Smooth muscle cell (in vitro differentiated cells): ENCODE measurements at regions not wholly inside any gene's neighbourhood (a gene's known extent, or its start where the extent isn't known, plus 50 kb on each side); places are given as distances from the start of the nearest gene placed in this dataset.

Source experiments
- DNase-seq: peaks from one replicate; lab custom pipeline; 2025; ENCODE audit not compliant: unreplicated experiment; lab: John Stamatoyannopoulos, UW
- H2AFZ ChIP-seq: fragments of 200-600 bp; sonication (generic); 2 replicates; pipeline ENCODE4 v1.6.0; 2016; ENCODE audit warnings: antibody characterized with exemption, low read depth, mild to moderate bottlenecking
- H3F3A ChIP-seq: fragments of 200-600 bp; sonication (generic); 2 replicates; pipeline ENCODE4 v1.6.0; 2017; ENCODE audit warnings: antibody characterized with exemption, low read depth
- H3K27ac ChIP-seq: fragments of 200-600 bp; sonication (generic); 2 replicates; pipeline ENCODE4 v1.5.1; 2016; ENCODE audit warnings: low read depth, mild to moderate bottlenecking
- H3K27me3 ChIP-seq: fragments of 200-600 bp; sonication (generic); 2 replicates; pipeline ENCODE4 v1.6.1; 2016; ENCODE audit warnings: low read depth, mild to moderate bottlenecking
- H3K36me3 ChIP-seq: fragments of 200-600 bp; sonication (generic); 2 replicates; pipeline ENCODE4 v1.5.1; 2016; ENCODE audit warnings: low read depth
- H3K4me1 ChIP-seq: fragments of 200-600 bp; sonication (generic); 2 replicates; pipeline ENCODE4 v1.5.1; 2016; ENCODE audit warnings: low read depth
- H3K4me2 ChIP-seq: fragments of 200-600 bp; sonication (generic); 2 replicates; pipeline ENCODE4 v1.6.0; 2016; ENCODE audit warnings: mild to moderate bottlenecking
- H3K4me3 ChIP-seq: fragments of 200-600 bp; sonication (generic); 2 replicates; pipeline ENCODE4 v1.5.1; 2016; ENCODE audit warnings: mild to moderate bottlenecking
- H3K79me2 ChIP-seq: fragments of 200-600 bp; sonication (generic); 2 replicates; pipeline ENCODE4 v1.6.0; 2016; ENCODE audit warnings: low read depth, mild to moderate bottlenecking
- H3K9ac ChIP-seq: fragments of 200-600 bp; sonication (generic); 2 replicates; pipeline ENCODE4 v1.6.0; 2016; ENCODE audit warnings: low read depth
- H3K9me3 ChIP-seq: fragments of 200-600 bp; sonication (generic); replicated peaks from 2 replicates; pipeline ENCODE4 v1.5.1; 2016; ENCODE audit warnings: low read depth
- H4K20me1 ChIP-seq: fragments of 200-600 bp; sonication (generic); 2 replicates; pipeline ENCODE4 v1.6.0; 2016; ENCODE audit warnings: low read depth
- CTCF ChIP-seq: fragments of 200-600 bp; sonication (generic); IDR thresholded peaks from 2 replicates; pipeline ENCODE4 v1.5.1; 2017; ENCODE audit warnings: borderline replicate concordance, mild to moderate bottlenecking, antibody characterized with exemption; ENCODE audit not compliant: insufficient read depth, poor library complexity, severe bottlenecking
- WGBS: methylation state at CpG from one replicate; pipeline ENCODE4 v1.1.7; 2016; ENCODE audit warnings: low lambda C conversion rate; 5-methylcytosine and 5-hydroxymethylcytosine counted together

- no peak for TF ChIP-seq CTCF
- no peak overlapping the region for H3K4me3 ChIP-seq
- no peaks in the 10 kb centered on the region for H3K9me3 ChIP-seq
- H3K79me2 ChIP-seq = no peaks in the 10 kb centered on the region
- 98% methylated on average over 2 of the region's 2 CpGs for WGBS
- DNase-seq = no peak
- H3K27me3 ChIP-seq = no peaks in the 10 kb centered on the region
- H3K4me2 ChIP-seq = no peak overlapping the region
- peaks cover 6% of the 10 kb centered on the region for H3K4me1 ChIP-seq
- peaks cover 9% of the 10 kb centered on the region for H3F3A ChIP-seq
- H4K20me1 ChIP-seq = no peaks in the 10 kb centered on the region
- no peak overlapping the region for H2AFZ ChIP-seq
- no peaks in the 10 kb centered on the region for H3K36me3 ChIP-seq
- no peak overlapping the region for H3K27ac ChIP-seq
- no peak overlapping the region for H3K9ac ChIP-seq
Observed at GRCh38 chr1:56197946-56198345, 381.4 kb downstream of the PLPP3 start.

GRCh38 chr1:56196839-56197238, 382.5 kb downstream of the PLPP3 start:
- Histone ChIP-seq H4K20me1 (no peaks in the 10 kb centered on the region), H3K4me3 (no peak overlapping the region), H3K27me3 (no peaks in the 10 kb centered on the region), H3K27ac (no peak overlapping the region), H3K36me3 (no peaks in the 10 kb centered on the region), H3F3A (peaks cover 9% of the 10 kb centered on the region), H2AFZ (no peak overlapping the region), H3K9me3 (no peaks in the 10 kb centered on the region), H3K4me1 (peaks cover 6% of the 10 kb centered on the region), H3K4me2 (no peak overlapping the region), H3K79me2 (no peaks in the 10 kb centered on the region), H3K9ac (no peak overlapping the region)
- no peak for TF ChIP-seq CTCF
- 85% methylated on average over 2 of the region's 2 CpGs for WGBS
- no peak for DNase-seq

- Histone ChIP-seq H3K27ac (no peak overlapping the region), H3K79me2 (no peaks in the 10 kb centered on the region), H3K4me1 (peaks cover 18% of the 10 kb centered on the region), H2AFZ (no peak overlapping the region), H3K4me3 (no peak overlapping the region), H3F3A (peaks cover 12% of the 10 kb centered on the region), H3K36me3 (no peaks in the 10 kb centered on the region), H3K9ac (no peak overlapping the region), H4K20me1 (no peaks in the 10 kb centered on the region), H3K9me3 (no peaks in the 10 kb centered on the region), H3K27me3 (no peaks in the 10 kb centered on the region), H3K4me2 (peak overlapping the region; percentile 34)
- DNase-seq = no peak
- TF ChIP-seq CTCF = no peak
- 90% methylated on average over 1 of the region's 1 CpG for WGBS
Observed at GRCh38 chr1:56194701-56195300, 384.6 kb downstream of the PLPP3 start.

GRCh38 chr1:56193656-56194055, 385.7 kb downstream of the PLPP3 start:
- Histone ChIP-seq H3K4me2 (no peak overlapping the region), H3K9me3 (no peaks in the 10 kb centered on the region), H3K27me3 (no peaks in the 10 kb centered on the region), H3K36me3 (no peaks in the 10 kb centered on the region), H3K9ac (no peak overlapping the region), H3F3A (peaks cover 12% of the 10 kb centered on the region), H3K4me1 (peaks cover 24% of the 10 kb centered on the region), H3K27ac (no peak overlapping the region), H4K20me1 (no peaks in the 10 kb centered on the region), H3K4me3 (no peak overlapping the region), H3K79me2 (no peaks in the 10 kb centered on the region), H2AFZ (no peak overlapping the region)
- WGBS = 100% methylated on average over 1 of the region's 1 CpG
- no peak for DNase-seq
- no peak for TF ChIP-seq CTCF
